ENCODE measurements at regions not wholly inside any gene's neighbourhood (a gene's known extent, or its start where the extent isn't known, plus 50 kb on each side); places are given as distances from the start of the nearest gene placed in this dataset.

DNA sequence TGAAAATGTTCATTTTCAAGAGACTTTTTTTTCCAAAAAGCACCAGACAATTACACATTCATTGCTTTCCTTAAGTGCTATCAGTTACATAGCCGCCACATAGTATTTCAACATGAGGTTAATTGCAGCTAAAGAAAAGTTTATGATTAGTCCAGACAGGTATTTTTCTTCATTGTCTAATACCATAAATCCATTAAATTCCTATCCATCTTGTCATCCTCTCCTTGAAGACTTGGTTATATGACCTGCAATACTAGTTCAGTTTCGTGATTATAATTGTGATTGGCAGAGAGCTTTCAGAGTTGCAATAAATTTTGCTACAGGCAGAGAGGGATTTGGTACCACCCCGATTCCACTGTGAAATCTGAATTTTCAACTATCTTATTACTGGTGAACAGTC is 437.7 kb downstream of the GPATCH2 start:
- Histone ChIP-seq H3K4me3 (no peak overlapping the region), H3K27ac (no peak overlapping the region)
- TF ChIP-seq, protein P1, sequence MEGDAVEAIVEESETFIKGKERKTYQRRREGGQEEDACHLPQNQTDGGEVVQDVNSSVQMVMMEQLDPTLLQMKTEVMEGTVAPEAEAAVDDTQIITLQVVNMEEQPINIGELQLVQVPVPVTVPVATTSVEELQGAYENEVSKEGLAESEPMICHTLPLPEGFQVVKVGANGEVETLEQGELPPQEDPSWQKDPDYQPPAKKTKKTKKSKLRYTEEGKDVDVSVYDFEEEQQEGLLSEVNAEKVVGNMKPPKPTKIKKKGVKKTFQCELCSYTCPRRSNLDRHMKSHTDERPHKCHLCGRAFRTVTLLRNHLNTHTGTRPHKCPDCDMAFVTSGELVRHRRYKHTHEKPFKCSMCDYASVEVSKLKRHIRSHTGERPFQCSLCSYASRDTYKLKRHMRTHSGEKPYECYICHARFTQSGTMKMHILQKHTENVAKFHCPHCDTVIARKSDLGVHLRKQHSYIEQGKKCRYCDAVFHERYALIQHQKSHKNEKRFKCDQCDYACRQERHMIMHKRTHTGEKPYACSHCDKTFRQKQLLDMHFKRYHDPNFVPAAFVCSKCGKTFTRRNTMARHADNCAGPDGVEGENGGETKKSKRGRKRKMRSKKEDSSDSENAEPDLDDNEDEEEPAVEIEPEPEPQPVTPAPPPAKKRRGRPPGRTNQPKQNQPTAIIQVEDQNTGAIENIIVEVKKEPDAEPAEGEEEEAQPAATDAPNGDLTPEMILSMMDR (IDR thresholded peaks at IDR 0.05): no peak
- DNase-seq (ENCODE audit: low spot score): no peak

DNA sequence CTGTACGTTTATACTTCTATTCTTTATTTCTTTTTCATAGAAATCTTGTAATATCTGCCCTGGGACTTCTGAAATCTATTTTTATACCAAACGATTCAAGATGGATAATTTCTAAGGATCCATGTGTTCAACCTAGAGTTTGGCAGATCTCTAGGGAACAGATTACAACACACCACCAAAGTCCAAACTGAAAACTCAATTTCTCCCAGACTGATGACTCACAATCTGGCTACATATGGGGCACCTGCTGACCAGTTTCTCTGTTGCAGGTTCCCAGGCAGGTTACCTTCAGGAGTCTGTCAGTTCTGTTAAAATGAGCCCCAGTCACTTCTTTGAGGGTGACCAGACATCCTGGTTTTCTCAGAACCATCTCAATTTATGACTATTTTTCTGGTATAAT is 439.4 kb downstream of the GPATCH2 start:
- Histone ChIP-seq H3K27ac (no peak overlapping the region), H3K4me3 (no peak overlapping the region)
- TF ChIP-seq, protein P1 (IDR thresholded peaks at IDR 0.05): no peak
- no peak for DNase-seq (ENCODE audit: low spot score)

DNA sequence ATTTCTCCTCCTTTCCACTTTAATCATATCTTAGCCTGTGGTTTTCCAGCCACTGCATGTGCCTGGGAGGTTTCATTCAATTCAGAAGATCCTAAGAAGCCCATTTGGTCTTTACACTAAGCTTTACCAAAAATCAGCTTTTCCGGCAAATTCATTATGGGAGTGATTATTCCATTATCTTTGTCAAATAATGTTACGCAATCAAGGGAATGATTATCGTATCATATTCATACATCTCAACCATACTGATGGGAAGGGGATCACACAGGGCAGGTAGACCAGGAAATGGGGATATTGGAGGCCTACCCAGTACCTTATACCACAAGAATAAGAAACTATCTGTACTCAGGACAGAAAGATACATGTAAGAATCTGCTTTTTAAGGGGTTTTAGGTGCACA is 440.5 kb downstream of the GPATCH2 start:
- TF ChIP-seq, protein P1 (IDR thresholded peaks at IDR 0.05): no peak
- no peak for DNase-seq (ENCODE audit: low spot score)
- H3K4me3 ChIP-seq: no peak overlapping the region
- no peak overlapping the region for H3K27ac ChIP-seq

DNA sequence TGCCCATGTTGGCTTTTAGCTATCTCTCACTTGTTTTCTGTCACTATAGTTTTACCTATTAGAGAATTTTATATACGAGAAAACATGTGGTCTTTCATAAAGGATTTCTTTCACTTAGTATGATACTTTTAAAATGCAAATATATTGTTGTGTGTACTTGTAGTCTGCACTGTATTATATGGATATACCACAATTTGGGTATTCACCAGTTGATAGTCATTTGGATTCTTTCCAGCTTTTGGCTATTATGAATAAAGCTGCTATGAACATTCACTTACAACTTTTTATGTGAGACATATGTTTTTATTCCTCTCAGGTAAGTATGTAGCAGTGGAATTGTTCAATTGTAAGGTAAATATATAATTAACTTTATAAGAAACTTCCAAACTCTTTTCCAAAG is 441.5 kb downstream of the GPATCH2 start:
- no peak for DNase-seq (ENCODE audit: low spot score)
- H3K4me3 ChIP-seq: no peak overlapping the region
- TF ChIP-seq, protein P1 (IDR thresholded peaks at IDR 0.05): no peak
- H3K27ac ChIP-seq: no peak overlapping the region

DNA sequence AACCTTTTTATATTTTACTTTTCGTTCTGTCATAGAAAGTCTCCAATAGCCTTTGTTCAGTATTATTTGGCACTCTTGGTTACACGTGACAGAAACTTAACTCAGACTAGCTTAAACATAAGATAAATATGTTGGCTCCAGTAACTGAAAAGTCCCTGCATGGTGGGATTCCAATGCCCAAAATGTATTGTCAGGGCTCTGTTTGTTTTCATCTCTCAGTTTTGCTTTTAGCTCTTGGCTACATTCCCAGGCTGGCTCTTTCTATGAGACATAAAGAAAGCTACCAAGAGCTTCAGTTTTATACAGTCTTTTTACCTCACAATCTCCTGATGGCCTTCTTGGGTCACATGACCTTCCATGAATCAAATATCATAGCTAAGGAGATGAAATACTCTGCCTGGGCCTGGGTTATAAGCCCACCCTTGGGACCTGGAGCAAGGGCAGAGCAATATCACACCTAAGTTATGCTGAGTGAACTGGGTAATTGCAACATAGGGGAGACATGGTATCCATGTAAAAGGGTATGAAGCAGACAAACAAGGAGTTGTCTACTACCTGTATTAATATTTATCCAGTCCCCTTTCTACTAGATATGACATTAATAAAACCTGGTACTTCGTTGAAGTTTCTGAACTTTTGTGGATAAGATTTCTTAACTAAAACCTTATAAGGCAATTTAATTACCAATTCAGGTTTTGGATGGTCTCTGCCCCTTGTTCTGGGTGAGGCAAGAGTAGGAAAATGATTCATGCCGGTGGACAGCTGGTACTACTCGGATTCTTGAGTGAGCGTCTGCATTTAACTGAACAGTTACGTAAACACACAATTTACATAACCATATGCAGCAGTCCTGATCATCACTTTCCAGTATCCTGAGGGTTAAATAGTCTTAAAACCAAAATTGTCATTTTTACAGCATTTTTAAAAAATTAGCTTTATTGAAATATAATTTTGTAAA is 442.3 kb downstream of the GPATCH2 start:
- no peak overlapping the region for H3K4me3 ChIP-seq
- TF ChIP-seq, protein P1 (IDR thresholded peaks at IDR 0.05): no peak
- no peak for DNase-seq (ENCODE audit: low spot score)
- H3K27ac ChIP-seq: no peak overlapping the region

DNA sequence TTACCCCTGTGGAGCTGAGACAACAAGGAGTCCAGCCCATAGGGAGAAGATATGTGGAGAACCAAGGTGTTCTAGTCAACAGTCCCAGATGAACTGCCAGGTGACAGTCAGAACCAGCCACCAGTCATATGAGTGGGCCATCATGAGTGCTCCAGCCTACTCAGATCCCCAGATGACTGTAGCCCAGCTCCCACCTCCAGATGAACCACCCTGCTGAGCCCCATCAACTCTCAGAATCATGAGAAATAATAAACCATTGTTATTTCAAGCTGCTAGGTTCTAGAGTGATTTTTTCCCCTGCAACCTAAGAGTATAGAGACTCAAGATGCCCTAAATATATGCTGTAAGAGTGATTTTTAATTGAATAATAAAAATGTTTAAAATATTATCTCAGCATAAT is 444.2 kb downstream of the GPATCH2 start:
- H3K27ac ChIP-seq: no peak overlapping the region
- TF ChIP-seq, protein P1 (IDR thresholded peaks at IDR 0.05): no peak
- H3K4me3 ChIP-seq: no peak overlapping the region
- no peak for DNase-seq (ENCODE audit: low spot score)

DNA sequence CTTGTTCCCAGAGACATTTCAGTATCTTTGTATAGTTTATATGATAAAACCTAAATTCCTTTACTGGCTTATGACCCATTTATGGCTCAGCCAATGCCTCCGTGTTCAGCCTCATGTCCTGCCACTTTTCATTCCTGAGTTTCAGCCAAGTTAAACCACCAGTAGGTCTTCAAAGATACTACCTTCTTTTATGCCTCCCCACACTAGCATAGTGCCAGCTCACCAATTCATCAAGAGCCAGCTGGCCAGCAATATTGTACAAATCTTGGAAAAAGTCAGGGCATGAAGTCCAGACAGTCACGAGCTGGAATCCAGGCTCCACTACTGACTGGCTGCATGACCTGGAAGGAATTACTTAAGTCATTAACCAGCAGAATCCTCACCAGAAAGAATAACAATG is 446.0 kb downstream of the GPATCH2 start:
- no peak for DNase-seq (ENCODE audit: low spot score)
- Histone ChIP-seq H3K27ac (no peak overlapping the region), H3K4me3 (no peak overlapping the region)
- TF ChIP-seq, protein P1 (IDR thresholded peaks at IDR 0.05): no peak
